ENCODE measurements at regions not wholly inside any gene's neighbourhood (a gene's known extent, or its start where the extent isn't known, plus 50 kb on each side); places are given as distances from the start of the nearest gene placed in this dataset.
A peak's percentile ranks its signal among the peaks of the same experiment; 100 is the strongest.

DNA sequence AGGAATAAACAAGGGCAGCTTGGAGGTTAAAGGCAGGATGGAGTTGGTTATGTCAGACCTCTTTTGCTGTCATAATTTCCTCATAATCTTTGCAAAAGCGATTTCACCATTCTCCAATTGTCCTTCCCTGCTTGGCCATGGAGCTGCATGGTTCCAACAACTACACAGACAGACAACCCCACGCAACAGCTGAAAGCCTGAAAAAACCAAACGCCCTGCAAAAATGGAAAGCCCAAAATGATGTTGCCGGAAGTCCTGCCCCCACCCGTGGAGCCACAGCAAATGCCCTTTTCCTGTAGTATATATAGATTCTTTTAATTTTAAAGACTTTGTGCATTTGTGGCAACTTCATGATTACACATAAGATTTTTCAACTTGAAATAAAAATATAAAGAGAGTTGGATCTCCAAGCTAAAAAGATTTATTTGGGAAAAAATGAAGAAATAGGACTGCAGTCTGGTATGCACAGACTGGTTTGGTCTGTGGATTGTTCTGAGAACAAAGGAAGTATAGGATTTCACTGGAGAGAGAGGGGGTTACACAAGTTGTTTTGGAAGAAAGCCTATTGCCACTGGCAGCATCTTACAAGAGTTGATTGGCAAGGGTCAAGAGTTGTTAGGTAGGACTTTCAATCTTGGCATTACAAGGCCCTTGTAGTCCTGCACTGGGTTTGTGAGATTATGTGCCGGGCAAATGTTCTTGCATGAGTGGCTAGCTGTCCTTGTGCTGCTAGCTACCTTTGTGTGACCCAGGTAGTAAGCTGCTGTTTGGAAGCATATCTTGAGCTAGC is 190.0 kb downstream of the C6orf118 start:
- Mint-ChIP-seq H3K9me3 (ENCODE audit: unreplicated experiment) (no peaks in the 10 kb centered on the region), H3K4me1 (ENCODE audit: low read depth, unreplicated experiment) (peaks cover 6% of the 10 kb centered on the region), H3K4me3 (ENCODE audit: unreplicated experiment) (no peak overlapping the region), H3K27ac (ENCODE audit: unreplicated experiment) (no peak overlapping the region), H3K27me3 (ENCODE audit: low read depth, unreplicated experiment) (no peaks in the 10 kb centered on the region), H3K36me3 (ENCODE audit: low read depth, unreplicated experiment) (no peaks in the 10 kb centered on the region)
- Histone ChIP-seq H3K36me3 (ENCODE audit: insufficient read depth, low read length) (no peaks in the 10 kb centered on the region), H3K4me2 (ENCODE audit: low read length) (no peak overlapping the region), H3K4me1 (ENCODE audit: insufficient read depth, low read length) (peaks cover 2% of the 10 kb centered on the region), H3K4me3 (ENCODE audit: insufficient read depth, low read depth, low read length) (no peak overlapping the region), H4K20me1 (ENCODE audit: insufficient read depth, low read length) (no peaks in the 10 kb centered on the region), H2AFZ (ENCODE audit: low read depth, low read length) (peak overlapping the region; percentile 37), H3K9me3 (ENCODE audit: insufficient read depth, low read depth, low read length) (no peaks in the 10 kb centered on the region), H3K27ac (ENCODE audit: low read depth, low read length) (no peak overlapping the region), H3K79me2 (ENCODE audit: insufficient read depth, low read length) (no peaks in the 10 kb centered on the region), H3K9ac (ENCODE audit: low read length) (no peak overlapping the region), H3K27me3 (ENCODE audit: insufficient read depth, low read length) (no peaks in the 10 kb centered on the region)
- no peak for TF ChIP-seq EZH2 (IDR thresholded peaks at IDR 0.05; ENCODE audit: insufficient read depth, low read length)
- TF ChIP-seq, protein P1, sequence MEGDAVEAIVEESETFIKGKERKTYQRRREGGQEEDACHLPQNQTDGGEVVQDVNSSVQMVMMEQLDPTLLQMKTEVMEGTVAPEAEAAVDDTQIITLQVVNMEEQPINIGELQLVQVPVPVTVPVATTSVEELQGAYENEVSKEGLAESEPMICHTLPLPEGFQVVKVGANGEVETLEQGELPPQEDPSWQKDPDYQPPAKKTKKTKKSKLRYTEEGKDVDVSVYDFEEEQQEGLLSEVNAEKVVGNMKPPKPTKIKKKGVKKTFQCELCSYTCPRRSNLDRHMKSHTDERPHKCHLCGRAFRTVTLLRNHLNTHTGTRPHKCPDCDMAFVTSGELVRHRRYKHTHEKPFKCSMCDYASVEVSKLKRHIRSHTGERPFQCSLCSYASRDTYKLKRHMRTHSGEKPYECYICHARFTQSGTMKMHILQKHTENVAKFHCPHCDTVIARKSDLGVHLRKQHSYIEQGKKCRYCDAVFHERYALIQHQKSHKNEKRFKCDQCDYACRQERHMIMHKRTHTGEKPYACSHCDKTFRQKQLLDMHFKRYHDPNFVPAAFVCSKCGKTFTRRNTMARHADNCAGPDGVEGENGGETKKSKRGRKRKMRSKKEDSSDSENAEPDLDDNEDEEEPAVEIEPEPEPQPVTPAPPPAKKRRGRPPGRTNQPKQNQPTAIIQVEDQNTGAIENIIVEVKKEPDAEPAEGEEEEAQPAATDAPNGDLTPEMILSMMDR (IDR thresholded peaks at IDR 0.05; ENCODE audit: insufficient read depth, low read depth, low read length), result no peak
- DNase-seq (ENCODE audit: low read depth), result peak; percentile 7
- no peak for FAIRE-seq

DNA sequence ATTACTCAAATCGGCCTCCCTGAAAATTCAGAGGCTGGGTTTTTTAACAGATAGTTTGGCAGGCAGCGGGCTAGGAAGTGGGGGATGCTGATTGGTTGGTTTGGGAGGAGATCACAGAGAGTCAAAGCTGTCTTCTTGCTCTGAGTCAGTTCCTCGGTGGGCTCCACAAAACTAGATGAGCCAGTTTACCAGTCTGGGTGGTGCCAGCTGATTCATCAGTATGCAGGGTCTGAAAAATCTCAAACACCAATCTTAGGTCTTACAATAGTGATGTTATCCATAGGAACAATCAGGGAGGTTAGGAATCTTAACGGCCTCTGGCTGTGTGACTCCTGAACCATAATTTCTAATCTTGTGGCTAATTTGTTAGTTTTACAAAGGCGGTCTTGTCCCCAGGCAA is 190.7 kb downstream of the C6orf118 start:
- TF ChIP-seq, protein P1 (IDR thresholded peaks at IDR 0.05; ENCODE audit: insufficient read depth, low read depth, low read length), result no peak
- no peak for TF ChIP-seq EZH2 (IDR thresholded peaks at IDR 0.05; ENCODE audit: insufficient read depth, low read length)
- H4K20me1 ChIP-seq (ENCODE audit: insufficient read depth, low read length), result no peaks in the 10 kb centered on the region

DNA sequence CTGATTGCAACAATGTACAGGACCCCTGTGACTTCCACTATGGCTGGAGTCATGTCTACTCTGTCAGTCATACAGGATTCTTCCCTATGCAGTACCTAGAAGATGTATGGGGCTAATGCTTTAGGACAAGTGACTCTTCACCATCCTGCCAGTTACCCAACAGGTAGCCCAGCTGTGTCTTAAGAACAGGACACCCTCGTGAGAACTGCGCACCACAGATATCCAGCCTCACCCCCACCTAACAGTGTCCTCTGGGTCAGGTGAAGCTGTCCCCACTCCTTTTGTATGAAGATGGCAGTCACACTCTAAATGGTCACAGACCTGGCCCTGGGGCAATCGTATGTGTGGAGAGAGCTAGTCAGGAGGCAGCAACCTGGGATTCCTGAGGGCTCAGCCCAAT is 191.6 kb downstream of the C6orf118 start:
- no peak for DNase-seq (ENCODE audit: low read depth)
- peaks cover 6% of the 10 kb centered on the region for H3K4me1 Mint-ChIP-seq (ENCODE audit: low read depth, unreplicated experiment)
- no peak overlapping the region for H3K27ac ChIP-seq (ENCODE audit: low read depth, low read length)

More for the DNA sequence above, 190.7 kb downstream of the C6orf118 start:
- Mint-ChIP-seq H3K9me3 (ENCODE audit: unreplicated experiment) (no peaks in the 10 kb centered on the region), H3K4me1 (ENCODE audit: low read depth, unreplicated experiment) (peaks cover 6% of the 10 kb centered on the region), H3K36me3 (ENCODE audit: low read depth, unreplicated experiment) (no peaks in the 10 kb centered on the region), H3K27ac (ENCODE audit: unreplicated experiment) (no peak overlapping the region), H3K27me3 (ENCODE audit: low read depth, unreplicated experiment) (no peaks in the 10 kb centered on the region), H3K4me3 (ENCODE audit: unreplicated experiment) (no peak overlapping the region)
- H3K27me3 ChIP-seq (ENCODE audit: insufficient read depth, low read length), result no peaks in the 10 kb centered on the region
- FAIRE-seq (no peak), DNase-seq (ENCODE audit: low read depth) (no peak)
- no peaks in the 10 kb centered on the region for H3K9me3 ChIP-seq (ENCODE audit: insufficient read depth, low read depth, low read length)
- no peak overlapping the region for H2AFZ ChIP-seq (ENCODE audit: low read depth, low read length)
- no peak overlapping the region for H3K9ac ChIP-seq (ENCODE audit: low read length)
- no peaks in the 10 kb centered on the region for H3K36me3 ChIP-seq (ENCODE audit: insufficient read depth, low read length)
- H3K79me2 ChIP-seq (ENCODE audit: insufficient read depth, low read length), result no peaks in the 10 kb centered on the region
- peaks cover 2% of the 10 kb centered on the region for H3K4me1 ChIP-seq (ENCODE audit: insufficient read depth, low read length)
- H3K4me3 ChIP-seq (ENCODE audit: insufficient read depth, low read depth, low read length), result no peak overlapping the region
- no peak overlapping the region for H3K27ac ChIP-seq (ENCODE audit: low read depth, low read length)
- no peak overlapping the region for H3K4me2 ChIP-seq (ENCODE audit: low read length)

More for the DNA sequence above, 191.6 kb downstream of the C6orf118 start:
- no peaks in the 10 kb centered on the region for H3K36me3 Mint-ChIP-seq (ENCODE audit: low read depth, unreplicated experiment)
- no peaks in the 10 kb centered on the region for H3K9me3 Mint-ChIP-seq (ENCODE audit: unreplicated experiment)
- Histone ChIP-seq H4K20me1 (ENCODE audit: insufficient read depth, low read length) (no peaks in the 10 kb centered on the region), H2AFZ (ENCODE audit: low read depth, low read length) (no peak overlapping the region), H3K9me3 (ENCODE audit: insufficient read depth, low read depth, low read length) (no peaks in the 10 kb centered on the region), H3K27me3 (ENCODE audit: insufficient read depth, low read length) (no peaks in the 10 kb centered on the region), H3K4me3 (ENCODE audit: insufficient read depth, low read depth, low read length) (no peak overlapping the region), H3K4me1 (ENCODE audit: insufficient read depth, low read length) (peaks cover 2% of the 10 kb centered on the region), H3K9ac (ENCODE audit: low read length) (no peak overlapping the region), H3K4me2 (ENCODE audit: low read length) (peak overlapping the region; percentile 9), H3K36me3 (ENCODE audit: insufficient read depth, low read length) (no peaks in the 10 kb centered on the region), H3K79me2 (ENCODE audit: insufficient read depth, low read length) (no peaks in the 10 kb centered on the region)
- no peaks in the 10 kb centered on the region for H3K27me3 Mint-ChIP-seq (ENCODE audit: low read depth, unreplicated experiment)
- TF ChIP-seq EZH2 (IDR thresholded peaks at IDR 0.05; ENCODE audit: insufficient read depth, low read length), result no peak
- TF ChIP-seq, protein P1 (IDR thresholded peaks at IDR 0.05; ENCODE audit: insufficient read depth, low read depth, low read length), result no peak
- FAIRE-seq, result no peak
- no peak overlapping the region for H3K4me3 Mint-ChIP-seq (ENCODE audit: unreplicated experiment)
- H3K27ac Mint-ChIP-seq (ENCODE audit: unreplicated experiment), result no peak overlapping the region
